CD14-positive monocyte (primary cell): ENCODE measurements at regions not wholly inside any gene's neighbourhood (a gene's known extent, or its start where the extent isn't known, plus 50 kb on each side); places are given as distances from the start of the nearest gene placed in this dataset.

Source experiments
- DNase-seq, 3 donors: peaks; one replicate each; pipeline ENCODE4 v3.0.0-alpha.2; 2011 to 2022
- H2AFZ ChIP-seq: 2 replicates; pipeline ENCODE4 v1.6.0; 2012; ENCODE audit warnings: mild to moderate bottlenecking, low read depth, low read length, inconsistent platforms; ENCODE audit not compliant: insufficient read depth, poor library complexity, severe bottlenecking
- H3K27ac ChIP-seq, 2 donors: 1 replicate in 1 of 2; 2 replicates in 1 of 2; pipeline ENCODE4 v1.5.1; 2012 to 2013; ENCODE audit warnings: low read length in 2 of 2, control low read depth in 1 of 2, inconsistent platforms in 1 of 2, low read depth in 1 of 2, mild to moderate bottlenecking in 1 of 2
- H3K27me3 ChIP-seq, 2 donors: one replicate each; pipeline versions ENCODE4 v1.6.0 to v1.6.1; 2011 to 2013; ENCODE audit warnings: low read length in 2 of 2; ENCODE audit not compliant: control insufficient read depth in 2 of 2, insufficient read depth in 2 of 2
- H3K36me3 ChIP-seq, 2 donors: replicated peaks in 1 of 2; 1 replicate in 1 of 2; 2 replicates in 1 of 2; pipeline versions ENCODE4 v1.5.1 to v1.6.1; 2012 to 2013; ENCODE audit warnings: low read length in 2 of 2, control low read depth in 1 of 2, inconsistent platforms in 1 of 2, mild to moderate bottlenecking in 1 of 2; ENCODE audit not compliant: insufficient read depth in 2 of 2, control insufficient read depth in 1 of 2
- H3K4me1 ChIP-seq, 2 donors: 1 replicate in 1 of 2; 2 replicates in 1 of 2; pipeline versions ENCODE4 v1.5.1 to v1.6.1; 2012 to 2013; ENCODE audit warnings: low read length in 2 of 2, control low read depth in 1 of 2, inconsistent platforms in 1 of 2, mild to moderate bottlenecking in 1 of 2, moderate library complexity in 1 of 2; ENCODE audit not compliant: insufficient read depth in 2 of 2, control insufficient read depth in 1 of 2
- H3K4me2 ChIP-seq: replicated peaks from 2 replicates; pipeline ENCODE3; 2012; ENCODE audit warnings: low read length, moderate library complexity, mild to moderate bottlenecking; ENCODE audit not compliant: poor library complexity, severe bottlenecking; ENCODE audit errors: extremely low read depth
- H3K4me3 ChIP-seq, 3 experiments: fragments of 200-600 bp in 1 of 3; sonication (generic) in 1 of 3; replicated peaks in 1 of 3; 1 replicate in 2 of 3; 2 replicates in 1 of 3; pipeline ENCODE4 v1.5.1; 2011 to 2013; ENCODE audit warnings: low read length in 3 of 3, mild to moderate bottlenecking in 3 of 3, control low read depth in 2 of 3, low read depth in 2 of 3, inconsistent platforms in 1 of 3, moderate library complexity in 1 of 3
- H3K79me2 ChIP-seq: 2 replicates; pipeline ENCODE4 v1.6.0; 2012; ENCODE audit warnings: mild to moderate bottlenecking, control low read depth, inconsistent platforms, low read length, moderate library complexity; ENCODE audit not compliant: insufficient read depth
- H3K9ac ChIP-seq: 2 replicates; pipeline ENCODE4 v1.6.0; 2017; ENCODE audit warnings: low read length, mild to moderate bottlenecking; ENCODE audit not compliant: insufficient read depth, poor library complexity, severe bottlenecking
- H3K9me3 ChIP-seq, 2 donors: replicated peaks in 1 of 2; 1 replicate in 1 of 2; 2 replicates in 1 of 2; pipeline versions ENCODE4 v1.5.1 to v1.6.1; 2012 to 2013; ENCODE audit warnings: low read length in 2 of 2, control low read depth in 1 of 2; ENCODE audit not compliant: control insufficient read depth in 1 of 2, insufficient read depth in 1 of 2
- H4K20me1 ChIP-seq: 2 replicates; pipeline ENCODE4 v1.6.0; 2012; ENCODE audit warnings: mild to moderate bottlenecking, low read length, control low read depth, moderate library complexity; ENCODE audit not compliant: insufficient read depth
- H3K27ac Mint-ChIP-seq, 7 donors: one replicate each; pipeline ENCODE4 v1.8.0; 2020; ENCODE audit warnings: mild to moderate bottlenecking in 7 of 7, mixed read lengths in 7 of 7, moderate library complexity in 6 of 7, inconsistent platforms in 2 of 7
- H3K27me3 Mint-ChIP-seq, 3 donors: one replicate each; pipeline ENCODE4 v1.8.0; 2021 to 2022; ENCODE audit warnings: low read depth in 3 of 3, mild to moderate bottlenecking in 3 of 3, mixed read lengths in 3 of 3, moderate library complexity in 3 of 3, inconsistent platforms in 1 of 3
- H3K36me3 Mint-ChIP-seq, 2 donors: one replicate each; pipeline ENCODE4 v1.8.0; 2020; ENCODE audit warnings: mixed read lengths in 2 of 2, inconsistent platforms in 1 of 2, mild to moderate bottlenecking in 1 of 2
- H3K4me1 Mint-ChIP-seq: one replicate; pipeline ENCODE4 v1.8.0; 2020; ENCODE audit warnings: mild to moderate bottlenecking, mixed read lengths
- H3K4me3 Mint-ChIP-seq, 2 donors: one replicate each; pipeline ENCODE4 v1.8.0; 2020; ENCODE audit warnings: mild to moderate bottlenecking in 2 of 2, mixed read lengths in 2 of 2, moderate library complexity in 1 of 2
- H3K9me3 Mint-ChIP-seq, 7 donors: one replicate each; pipeline ENCODE4 v1.8.0; 2020 to 2022; ENCODE audit warnings: mixed read lengths in 7 of 7, mild to moderate bottlenecking in 6 of 7, moderate library complexity in 6 of 7, inconsistent platforms in 2 of 7
- CTCF ChIP-seq: fragments of 200-600 bp; IDR thresholded peaks from one replicate; pipeline ENCODE4 v1.8.0; 2022; ENCODE audit warnings: antibody characterized with exemption, mild to moderate bottlenecking
- WGBS: methylation state at CpG from one replicate; pipeline ENCODE4 v1.1.5; 2013; ENCODE audit warnings: missing lambda C conversion rate; ENCODE audit not compliant: insufficient coverage; 5-methylcytosine and 5-hydroxymethylcytosine counted together
- intact Hi-C, 2 donors: fragments of 100-400 bp; cut with micrococcal nuclease; formaldehyde crosslinking; loops; one replicate each; pipeline versions ENCODE4 v1.15.0 to v1.15.1; 2023

- DNase-seq: no peak
- no peak for TF ChIP-seq CTCF
- Histone ChIP-seq H3K4me2 (no peak overlapping the region), H3K9ac (no peak overlapping the region), H3K27ac (no peak overlapping the region), H3K36me3 (no peaks in the 10 kb centered on the region), H3K4me3 (no peak overlapping the region), H3K4me1 (no peaks in the 10 kb centered on the region), H4K20me1 (no peaks in the 10 kb centered on the region), H3K79me2 (no peaks in the 10 kb centered on the region), H3K27me3 (no peaks in the 10 kb centered on the region), H2AFZ (no peak overlapping the region), H3K9me3 (peaks cover 0 to 8% of the 10 kb centered on the region in 2 donors)
- no peaks in the 10 kb centered on the region for H3K4me1 Mint-ChIP-seq
- intact Hi-C loops: no loop called here
- H3K27me3 Mint-ChIP-seq: no peaks in the 10 kb centered on the region
- H3K27ac Mint-ChIP-seq: no peak overlapping the region
- peaks cover 0 to 14% (median 6%) of the 10 kb centered on the region in 7 donors for H3K9me3 Mint-ChIP-seq
- H3K36me3 Mint-ChIP-seq: no peaks in the 10 kb centered on the region
- H3K4me3 Mint-ChIP-seq: no peak overlapping the region
- 100% methylated on average over 1 of the region's 1 CpG for WGBS
Measured at GRCh38 chr1:69404486-69404885, 163.2 kb upstream of the LRRC7 start.

- Histone ChIP-seq H4K20me1 (no peaks in the 10 kb centered on the region), H3K79me2 (no peaks in the 10 kb centered on the region), H3K27ac (no peak overlapping the region), H3K4me3 (no peak overlapping the region), H3K9me3 (peaks cover 0 to 20% of the 10 kb centered on the region in 2 donors), H2AFZ (no peak overlapping the region), H3K27me3 (no peaks in the 10 kb centered on the region), H3K4me1 (no peaks in the 10 kb centered on the region), H3K4me2 (no peak overlapping the region), H3K9ac (no peak overlapping the region), H3K36me3 (no peaks in the 10 kb centered on the region)
- Mint-ChIP-seq H3K4me3 (no peak overlapping the region), H3K4me1 (no peaks in the 10 kb centered on the region), H3K9me3 (peaks cover 1 to 18% (median 10%) of the 10 kb centered on the region in 7 donors), H3K27ac (no peak overlapping the region), H3K36me3 (no peaks in the 10 kb centered on the region), H3K27me3 (no peaks in the 10 kb centered on the region)
- no peak for DNase-seq
- intact Hi-C loops: no loop called here
- WGBS: no CpG with 5 or more reads among the region's 3 CpGs
- no peak for TF ChIP-seq CTCF
Measured at GRCh38 chr1:69406244-69406643, 161.5 kb upstream of the LRRC7 start.
